ENCODE measurements at regions not wholly inside any gene's neighbourhood (a gene's known extent, or its start where the extent isn't known, plus 50 kb on each side); places are given as distances from the start of the nearest gene placed in this dataset.

DNA sequence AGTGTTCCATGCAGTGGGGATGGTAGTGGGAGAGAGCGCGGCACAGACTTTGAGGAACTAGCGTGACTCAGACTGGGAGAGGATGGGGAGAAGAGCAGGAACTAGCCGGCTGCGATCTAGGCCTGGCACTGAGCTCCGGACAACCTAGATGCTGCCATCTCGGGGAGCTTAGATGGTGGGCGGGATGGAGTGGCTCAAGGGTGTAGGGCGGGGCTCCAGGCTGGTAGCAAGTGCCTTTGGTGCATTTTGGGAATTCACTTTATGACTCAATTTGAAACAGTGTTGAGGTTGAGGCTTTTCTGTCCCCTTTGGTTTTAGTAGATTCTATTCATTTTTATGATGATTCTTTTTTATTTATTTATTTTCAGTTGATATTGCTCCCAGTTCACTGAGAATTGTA, 185.3 kb upstream of the GPR26 start:
- in situ Hi-C loops (cut with MboI; ENCODE audit: low sequenced_read_pairs), result no loop called here

DNA sequence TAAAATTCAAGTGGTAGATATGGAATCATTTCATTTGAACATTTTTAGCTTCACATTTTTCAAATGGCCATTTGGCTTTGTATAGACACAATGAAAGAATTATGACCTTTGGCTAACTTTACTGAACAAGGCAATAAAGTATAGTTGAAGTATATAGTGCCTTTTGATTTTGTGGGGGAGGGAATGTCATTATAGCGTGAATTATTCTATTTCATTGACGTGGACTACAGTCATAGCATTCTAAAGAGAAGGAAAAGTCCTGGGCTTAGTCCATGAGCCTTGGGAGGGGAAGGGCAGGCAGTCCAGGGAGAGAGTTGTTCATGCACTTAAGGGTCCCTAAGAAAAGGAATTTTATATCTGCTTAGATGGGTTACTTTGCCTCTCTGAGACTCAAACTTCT, 181.4 kb upstream of the GPR26 start:
- in situ Hi-C loops (cut with MboI; ENCODE audit: low sequenced_read_pairs), result no loop called here

DNA sequence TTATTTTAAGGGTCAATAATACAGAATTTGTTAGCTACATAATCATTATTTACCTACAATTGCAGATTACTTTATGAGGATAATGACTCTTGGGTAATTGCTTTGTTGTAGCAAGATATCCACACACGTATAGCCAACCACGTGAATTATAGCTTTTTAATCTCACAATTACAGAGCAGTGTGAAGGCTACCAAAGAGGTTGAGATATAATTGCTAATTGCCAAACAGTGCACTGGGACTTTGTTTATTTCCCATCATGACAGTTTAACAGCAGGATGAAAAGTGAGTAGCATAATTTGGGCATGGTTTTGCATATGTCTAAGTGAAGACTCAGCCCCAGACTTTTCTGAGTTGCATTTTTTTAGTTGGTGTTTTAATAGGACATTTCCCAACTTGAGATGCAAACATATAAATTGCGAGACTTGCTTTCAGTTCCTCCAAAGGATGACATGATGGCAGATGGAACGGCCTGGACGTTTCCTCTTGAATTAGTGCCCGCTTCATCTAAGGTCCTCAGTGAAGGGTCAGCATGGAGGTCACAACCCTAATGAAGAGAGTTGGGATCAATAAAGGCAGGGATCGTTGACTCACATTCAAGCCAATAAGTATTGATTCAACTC, 180.7 kb upstream of the GPR26 start:
- in situ Hi-C loops (cut with MboI; ENCODE audit: low sequenced_read_pairs), result no loop called here

DNA sequence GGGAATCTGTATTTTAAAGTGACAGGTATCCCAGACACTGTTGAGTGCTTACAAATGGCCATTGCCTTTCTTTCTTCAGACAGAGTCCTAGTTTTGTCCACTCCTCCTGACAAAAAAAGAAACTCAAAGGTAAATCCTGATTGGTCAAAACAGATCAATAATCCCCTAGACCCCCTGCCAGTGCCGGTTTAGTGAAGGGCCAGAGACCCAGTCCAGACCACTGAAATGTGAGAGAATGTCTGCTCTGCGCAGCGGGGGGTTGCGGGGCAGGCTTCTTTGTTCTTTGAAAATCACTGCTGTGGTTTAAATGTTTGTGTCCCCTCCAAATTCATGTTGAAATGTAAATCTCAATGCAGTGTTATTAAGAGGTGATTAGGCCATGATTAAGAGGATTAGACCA, 177.7 kb upstream of the GPR26 start:
- in situ Hi-C loops (cut with MboI; ENCODE audit: low sequenced_read_pairs), result no loop called here

DNA sequence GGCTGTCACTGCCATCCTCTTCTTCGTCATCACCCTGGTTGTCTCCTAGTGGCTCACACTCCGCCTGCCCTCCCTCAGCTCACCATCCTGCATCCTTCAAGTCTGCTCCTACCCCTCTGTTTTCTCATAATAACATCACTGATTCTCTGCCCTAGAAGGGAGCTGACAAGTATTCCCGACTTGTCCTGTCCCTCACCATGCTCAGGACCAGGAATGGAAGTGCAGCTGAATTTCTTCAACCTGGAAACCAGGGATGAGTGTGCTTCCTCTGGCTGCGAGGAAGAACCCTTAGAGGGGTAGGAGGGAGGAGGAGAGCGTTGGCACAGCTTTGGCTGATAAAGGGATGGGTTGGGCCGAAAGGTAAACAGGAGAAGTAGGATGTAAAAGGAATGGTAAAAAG, 174.8 kb upstream of the GPR26 start:
- in situ Hi-C loops (cut with MboI; ENCODE audit: low sequenced_read_pairs), result no loop called here

DNA sequence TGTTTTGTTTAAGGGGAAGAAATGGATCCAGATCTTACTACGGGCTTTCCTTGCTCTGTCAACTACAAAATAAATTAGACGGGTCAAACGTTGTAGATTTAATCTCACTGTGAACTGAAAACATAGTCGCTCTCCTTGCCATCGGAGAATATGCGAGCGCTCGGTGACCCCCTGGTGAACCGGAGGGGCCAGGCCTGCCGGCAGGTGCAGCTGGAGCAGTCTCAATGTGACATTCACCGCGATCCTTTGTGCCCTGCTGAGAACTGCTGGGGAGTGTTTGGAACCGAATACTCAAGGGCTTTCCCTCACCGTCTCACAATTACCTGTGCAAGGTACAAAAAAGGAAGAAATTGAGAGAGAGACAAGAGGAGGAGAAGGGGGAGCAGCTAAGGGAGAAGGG, 174.1 kb upstream of the GPR26 start:
- in situ Hi-C loops (cut with MboI; ENCODE audit: low sequenced_read_pairs), result no loop called here

DNA sequence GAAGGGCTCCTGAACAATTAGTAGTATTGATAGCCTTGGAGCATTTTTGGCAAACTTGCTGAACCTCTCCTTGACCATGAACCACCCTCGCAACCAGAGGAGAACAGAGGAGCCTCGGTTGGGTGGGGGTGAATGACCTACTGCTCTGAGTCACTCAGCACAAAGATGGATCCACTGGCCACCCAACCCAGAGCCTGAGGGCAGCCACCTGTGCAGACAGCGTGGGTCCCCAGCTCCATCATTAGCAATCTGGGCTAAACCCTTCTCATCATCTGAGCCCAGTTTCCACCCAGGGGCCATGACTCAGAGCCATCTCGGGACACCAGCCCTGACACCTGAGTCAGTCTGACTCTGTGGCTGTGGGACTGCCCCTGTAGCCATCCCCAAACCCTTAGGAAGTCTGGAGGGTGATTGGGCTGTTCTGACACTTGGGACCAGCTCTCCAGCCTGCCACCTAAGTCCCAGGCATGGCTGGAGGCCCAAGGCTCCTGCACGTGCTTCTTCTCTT, 171.8 kb upstream of the GPR26 start:
- in situ Hi-C loops (cut with MboI; ENCODE audit: low sequenced_read_pairs), result no loop called here

DNA sequence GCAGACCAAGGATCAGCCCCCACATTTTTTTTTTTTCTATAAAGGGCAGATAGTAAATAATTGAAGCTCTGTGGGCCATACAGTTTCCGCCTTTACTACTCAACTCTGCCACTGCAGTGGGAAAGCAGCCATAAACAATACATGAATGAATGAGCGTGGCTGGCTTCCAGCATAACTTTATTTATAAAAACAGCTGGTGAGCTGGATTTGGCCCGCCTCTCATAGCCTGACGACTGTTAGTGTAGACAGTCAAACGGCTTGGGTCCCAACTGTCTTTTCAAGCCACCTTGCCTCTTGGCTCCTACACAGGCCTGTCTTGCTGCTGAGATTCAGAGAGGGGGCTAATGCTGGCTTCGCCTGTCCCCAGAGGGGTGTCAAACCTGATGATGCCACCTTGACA, 169.8 kb upstream of the GPR26 start:
- in situ Hi-C loops (cut with MboI; ENCODE audit: low sequenced_read_pairs), result no loop called here

DNA sequence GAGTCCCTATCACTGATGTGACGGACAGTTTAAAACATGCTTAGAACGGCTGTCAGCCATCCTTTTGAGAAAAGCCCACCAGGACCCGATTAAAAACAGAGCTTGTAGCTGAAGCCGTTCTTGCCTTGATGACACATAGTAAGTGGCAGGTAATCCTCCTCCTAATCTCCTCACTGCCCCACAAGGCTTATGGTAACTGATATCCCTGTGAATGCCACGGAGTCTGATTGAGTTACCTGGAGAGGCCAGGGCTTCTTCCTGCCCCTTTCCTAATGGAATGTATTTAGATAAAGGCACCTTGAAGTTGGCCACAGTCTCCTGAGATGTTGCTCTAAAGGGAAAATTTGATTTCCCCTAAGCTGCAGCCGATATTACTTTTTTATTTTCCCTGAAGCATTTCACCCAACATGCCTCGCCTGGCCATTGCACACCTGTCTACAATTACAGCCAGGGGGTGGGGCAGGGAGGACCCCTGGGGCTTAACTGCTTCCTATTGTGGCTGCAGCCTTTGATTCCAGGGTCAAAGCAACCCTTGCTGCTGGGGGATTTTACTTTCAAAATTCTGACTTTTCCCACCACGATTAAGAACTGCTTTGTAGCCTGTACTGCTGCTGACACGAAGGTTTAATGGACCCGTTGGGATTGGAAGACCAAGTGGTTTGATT, 169.0 kb upstream of the GPR26 start:
- in situ Hi-C loops (cut with MboI; ENCODE audit: low sequenced_read_pairs), result no loop called here

DNA sequence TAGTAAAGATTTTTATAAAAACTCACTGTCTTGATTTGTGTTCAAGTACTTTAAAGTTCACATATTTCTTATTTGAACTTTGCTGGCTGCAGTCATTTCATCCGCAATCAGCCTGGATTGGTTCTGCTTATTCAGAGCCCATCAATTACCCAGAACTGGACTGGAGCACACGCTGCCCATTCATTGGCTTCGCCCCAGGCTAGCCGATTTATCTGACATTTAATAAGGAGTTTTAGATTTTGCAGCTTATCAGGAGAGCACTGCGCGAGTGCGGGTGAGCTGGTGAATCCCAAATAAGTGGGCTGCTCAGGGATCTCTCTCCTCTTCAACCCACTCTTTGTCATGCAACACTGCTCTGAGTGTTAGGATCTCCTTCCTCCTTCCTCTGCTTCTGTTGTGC, 166.0 kb upstream of the GPR26 start:
- in situ Hi-C loops (cut with MboI; ENCODE audit: low sequenced_read_pairs), result no loop called here

DNA sequence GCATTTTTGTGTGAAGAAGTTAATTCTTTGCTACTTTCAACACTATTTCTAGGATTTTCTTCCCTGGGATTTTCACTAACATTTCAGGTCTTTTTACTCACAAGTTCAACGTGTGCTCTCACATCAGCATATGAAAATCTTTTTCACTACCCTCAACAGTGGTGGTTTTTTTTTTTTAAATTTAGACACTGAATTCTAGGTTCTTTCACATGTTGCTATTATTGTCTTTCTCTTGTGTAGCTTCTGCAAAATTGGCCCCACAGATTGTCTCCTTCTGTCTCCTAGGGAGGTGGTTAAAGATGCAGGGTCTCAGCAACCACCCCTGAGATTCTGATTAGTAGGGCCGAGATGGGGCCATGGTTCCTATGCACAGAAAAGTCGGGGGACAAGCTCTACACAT, 165.0 kb upstream of the GPR26 start:
- in situ Hi-C loops (cut with MboI; ENCODE audit: low sequenced_read_pairs), result no loop called here

DNA sequence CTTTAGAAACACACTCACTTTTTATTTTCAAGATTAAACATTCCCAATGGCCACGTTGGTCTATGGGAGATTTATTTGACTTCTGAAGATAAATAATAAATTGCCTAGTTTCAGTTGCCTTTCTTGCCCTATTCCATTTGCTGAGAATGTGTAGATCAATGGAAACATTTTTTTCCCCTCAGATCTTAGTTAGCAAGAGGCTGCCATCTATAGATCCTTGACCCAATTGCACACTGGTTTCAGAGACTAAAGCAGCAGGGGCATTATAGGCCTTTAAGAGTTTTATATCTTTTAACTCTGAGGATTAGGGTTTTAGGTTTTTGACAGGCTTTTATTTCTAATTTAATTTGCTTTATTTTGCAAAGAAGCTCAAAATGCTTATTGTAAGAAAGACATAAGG, 163.2 kb upstream of the GPR26 start:
- in situ Hi-C loops (cut with MboI; ENCODE audit: low sequenced_read_pairs), result no loop called here

DNA sequence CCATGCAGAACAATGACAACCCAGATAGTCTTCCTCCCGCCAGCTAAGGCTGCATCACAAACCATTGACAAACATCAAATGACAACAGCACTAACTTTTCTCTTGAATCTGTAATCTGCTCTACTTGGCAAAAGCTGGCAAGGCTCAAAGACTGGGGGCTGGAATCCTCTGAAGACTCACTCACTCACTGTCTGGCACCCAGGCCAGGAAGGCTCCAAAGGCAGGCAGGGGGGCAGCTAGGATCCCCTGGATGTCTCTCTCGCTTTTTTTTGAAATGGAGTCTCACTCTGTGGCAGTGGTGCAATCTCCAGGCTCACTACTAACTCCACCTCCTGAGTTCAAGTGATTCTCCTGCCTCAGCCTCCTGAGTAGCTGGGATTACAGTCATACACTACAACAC, 159.7 kb upstream of the GPR26 start:
- in situ Hi-C loops (cut with MboI; ENCODE audit: low sequenced_read_pairs), result no loop called here

DNA sequence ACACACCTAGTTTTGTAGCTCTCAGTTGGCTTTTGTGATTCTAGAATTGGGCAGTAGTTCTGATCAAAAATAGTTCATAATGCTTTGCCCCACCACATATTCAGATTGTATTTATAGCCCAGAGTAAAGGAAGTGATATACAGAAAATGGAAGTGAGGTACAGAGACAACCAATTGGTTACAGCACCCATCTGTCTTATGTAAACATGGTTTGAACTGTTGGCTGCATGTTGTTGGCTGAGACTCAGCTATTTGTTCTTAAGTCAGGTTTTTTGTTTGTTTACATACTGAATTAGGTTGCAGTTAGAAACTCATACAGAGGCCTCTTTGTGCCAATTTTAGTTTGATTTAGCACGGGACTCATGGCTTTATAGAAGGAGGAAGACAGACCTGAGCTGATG, 158.9 kb upstream of the GPR26 start:
- in situ Hi-C loops (cut with MboI; ENCODE audit: low sequenced_read_pairs), result no loop called here

DNA sequence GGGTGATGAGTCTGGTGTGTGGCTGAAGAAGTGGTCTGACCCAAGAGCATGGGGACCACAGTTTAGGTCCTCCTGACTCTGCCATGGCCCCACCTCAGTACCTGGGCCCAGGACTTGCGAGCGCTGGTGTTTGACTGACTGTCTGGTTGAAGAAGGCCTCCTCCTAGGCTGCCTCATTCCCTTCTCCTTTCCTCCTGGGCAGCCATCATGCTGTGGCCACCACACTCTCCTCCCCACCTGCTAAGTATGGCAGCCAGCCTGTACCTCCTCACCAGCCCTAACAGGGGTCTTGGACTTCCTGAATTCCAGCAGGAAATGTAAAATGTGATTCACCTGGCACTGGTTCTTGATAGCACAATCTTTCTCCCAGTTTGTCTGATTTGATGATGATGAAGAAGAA, 156.8 kb upstream of the GPR26 start:
- in situ Hi-C loops (cut with MboI; ENCODE audit: low sequenced_read_pairs), result no loop called here

DNA sequence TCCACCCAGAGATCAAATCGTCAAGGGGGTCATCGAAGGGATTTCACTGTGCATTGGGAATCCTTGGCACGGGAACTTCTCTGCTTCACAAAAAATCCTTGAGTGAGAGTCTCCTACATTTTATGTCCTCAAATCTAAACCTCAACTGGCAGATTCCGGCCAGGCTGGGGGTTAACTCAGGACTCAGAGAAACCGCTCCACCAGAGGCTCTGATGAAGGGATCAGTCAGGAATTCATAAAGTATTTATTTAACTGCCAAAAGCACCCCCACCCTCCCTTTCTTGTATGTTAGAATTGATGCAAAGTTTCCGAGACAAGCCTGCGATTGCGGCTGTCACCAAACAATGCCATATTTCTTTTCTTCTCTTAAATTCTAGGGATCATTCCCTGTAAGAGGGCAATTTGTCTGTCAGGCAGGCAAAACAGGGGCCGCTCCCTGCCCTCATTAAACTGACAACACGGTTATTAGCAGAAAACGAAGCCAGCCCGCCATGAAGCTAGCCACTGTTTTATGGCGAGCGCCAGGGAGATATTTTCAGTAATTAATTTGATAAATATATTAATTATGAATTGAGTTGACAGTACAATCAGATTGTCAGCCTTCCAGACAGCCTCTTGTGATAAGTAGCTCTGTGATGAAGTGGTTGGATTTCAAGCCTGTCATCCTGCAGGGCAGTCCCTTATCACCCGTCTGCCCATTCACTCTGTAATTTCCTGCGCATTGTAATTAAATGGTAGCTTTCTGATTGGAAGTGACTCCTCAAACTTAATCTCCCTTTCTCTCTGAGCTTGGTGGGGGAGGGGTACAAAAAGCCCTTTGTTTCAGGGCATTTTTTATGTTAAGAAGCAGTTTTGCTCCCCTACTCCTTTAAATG, 153.0 kb upstream of the GPR26 start:
- in situ Hi-C loops (cut with MboI; ENCODE audit: low sequenced_read_pairs), result no loop called here

DNA sequence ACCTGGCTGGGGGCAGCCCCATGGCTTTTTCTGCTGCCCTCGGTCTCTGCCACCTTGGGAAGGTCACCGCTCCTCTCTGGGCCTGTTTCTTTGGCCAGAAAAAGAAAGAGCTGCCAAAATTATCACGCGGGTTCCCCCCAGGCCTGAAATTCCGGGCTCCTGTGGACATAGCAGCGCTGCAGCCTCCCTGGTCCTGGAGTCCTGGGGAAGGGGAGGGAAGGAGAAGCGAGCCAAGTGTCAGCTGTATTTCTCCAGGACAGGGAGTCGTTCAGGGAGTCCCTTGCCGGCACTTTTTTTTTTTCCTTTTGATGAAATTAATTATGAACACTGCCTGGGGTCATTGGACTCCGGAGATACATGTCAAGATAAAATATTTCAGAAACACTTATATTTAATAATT, 152.3 kb upstream of the GPR26 start:
- in situ Hi-C loops (cut with MboI; ENCODE audit: low sequenced_read_pairs), result no loop called here

DNA sequence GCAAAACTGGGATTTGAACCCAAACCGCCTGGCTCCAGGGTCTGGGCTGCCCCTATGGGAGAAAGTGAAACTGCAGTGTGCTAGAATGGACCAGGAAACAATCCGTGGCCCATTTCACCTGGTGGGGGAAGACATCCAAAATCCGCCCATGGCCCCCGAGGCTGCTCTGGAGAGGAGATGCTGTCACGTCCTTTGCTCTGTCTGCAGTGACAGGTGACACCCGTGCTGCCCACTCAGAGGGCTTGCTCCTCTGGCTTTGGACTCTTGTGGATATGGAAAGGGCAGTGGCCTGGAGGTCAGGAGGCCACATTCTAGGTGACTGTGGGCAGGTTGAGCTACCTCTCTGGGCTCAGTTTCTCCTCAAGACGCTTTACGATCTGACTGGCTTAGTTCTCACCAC, 151.2 kb upstream of the GPR26 start:
- in situ Hi-C loops (cut with MboI; ENCODE audit: low sequenced_read_pairs), result no loop called here

DNA sequence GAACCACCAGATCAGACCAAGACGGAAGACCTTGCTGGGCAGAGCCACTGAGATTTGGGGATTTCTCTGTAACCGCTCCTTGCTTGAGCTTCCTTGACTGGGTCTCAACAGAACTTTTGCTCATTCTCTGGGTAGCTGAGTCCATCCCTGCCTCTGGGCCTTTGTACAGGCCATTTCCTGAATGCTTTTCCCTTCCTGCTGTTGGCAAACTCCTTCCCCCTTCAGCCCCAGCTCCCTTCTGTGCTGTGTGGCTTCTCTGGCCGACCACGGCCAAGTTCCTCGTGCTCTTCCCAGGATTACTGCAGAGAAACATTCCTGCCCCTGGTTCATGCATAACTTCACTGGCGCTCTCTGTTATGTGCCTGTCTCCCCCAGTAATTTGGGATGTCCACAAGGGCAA, 150.5 kb upstream of the GPR26 start:
- in situ Hi-C loops (cut with MboI; ENCODE audit: low sequenced_read_pairs), result no loop called here

DNA sequence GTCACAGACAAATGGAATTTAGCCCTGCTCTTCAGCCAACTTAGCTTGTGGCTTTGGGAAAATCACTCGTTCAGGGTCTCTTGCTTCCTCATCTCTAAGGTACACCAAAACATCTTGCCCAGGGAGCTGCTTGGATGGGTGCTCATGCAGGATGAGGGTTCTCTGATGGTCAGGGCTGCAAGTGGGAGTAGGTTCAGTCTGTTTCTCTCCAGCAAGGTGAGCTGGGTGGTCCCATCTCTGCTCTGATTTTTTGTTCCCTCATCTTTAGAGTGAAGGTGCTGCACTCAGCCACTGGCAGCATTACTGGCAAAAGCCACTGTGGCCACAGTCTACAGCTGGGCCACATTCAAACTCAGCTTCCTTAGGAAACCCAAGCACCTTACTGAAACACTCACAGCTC, 149.9 kb upstream of the GPR26 start:
- in situ Hi-C loops (cut with MboI; ENCODE audit: low sequenced_read_pairs), result no loop called here

DNA sequence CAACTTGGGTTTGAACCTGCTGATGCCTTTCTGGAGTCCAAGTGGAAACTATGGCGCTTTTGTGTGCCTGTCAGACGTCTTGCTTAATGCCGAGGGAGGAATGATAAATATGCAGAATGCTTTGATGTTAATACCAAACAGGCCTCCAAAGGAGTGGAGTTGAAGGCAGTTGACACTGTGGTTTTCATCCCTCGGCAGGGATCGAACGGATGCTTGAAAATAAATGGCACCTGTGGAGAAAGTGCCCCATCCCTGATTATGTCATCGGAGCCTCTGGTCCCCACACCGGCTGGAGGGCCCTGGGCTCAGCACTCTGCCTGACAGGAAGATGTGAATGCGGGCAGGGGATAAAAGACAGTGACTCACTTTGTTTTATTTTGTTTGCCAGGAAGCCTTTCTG, 148.7 kb upstream of the GPR26 start:
- in situ Hi-C loops (cut with MboI; ENCODE audit: low sequenced_read_pairs), result no loop called here

DNA sequence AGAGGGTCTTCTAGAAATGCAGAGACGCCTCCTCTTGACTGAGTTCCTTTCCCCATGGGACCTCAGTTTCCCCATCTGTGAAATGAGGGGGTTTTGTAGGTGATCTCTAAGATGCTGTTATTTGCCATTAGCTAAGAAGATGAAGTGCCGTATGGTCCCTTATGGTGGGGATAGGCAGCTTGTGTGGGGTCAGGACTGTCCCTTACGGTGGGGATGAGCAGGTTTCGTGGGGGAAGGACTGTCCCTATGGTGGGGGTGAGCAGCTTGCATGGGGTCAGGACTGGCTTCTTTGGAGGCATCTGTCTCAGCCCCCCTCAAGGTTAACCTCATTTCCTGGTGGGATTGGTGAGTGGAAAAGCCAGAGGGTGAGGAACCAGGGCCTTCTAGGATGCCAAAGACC, 148.3 kb upstream of the GPR26 start:
- in situ Hi-C loops (cut with MboI; ENCODE audit: low sequenced_read_pairs), result no loop called here
